GM21825 (cell line): ENCODE measurements at regions not wholly inside any gene's neighbourhood (a gene's known extent, or its start where the extent isn't known, plus 50 kb on each side); places are given as distances from the start of the nearest gene placed in this dataset.
"Not testable (repeated sequence)": the region's sequence is repeated elsewhere in the genome, so short reads cannot be mapped to it uniquely, and the experiment has no call there.

ENCODE experiments used
- ATAC-seq: cut with Tn5 transposase; IDR thresholded peaks from one replicate; pipeline ENCODE4 v1.9.1; 2021; ENCODE audit warnings: mild to moderate bottlenecking, moderate library complexity; ENCODE audit not compliant: unreplicated experiment

- ATAC-seq = no peak
Measured at GRCh38 chr10:52966904-52967303, 194.3 kb upstream of the MBL2 start.

- peak; percentile 99 for ATAC-seq
Measured at GRCh38 chr10:52965938-52966401, 193.4 kb upstream of the MBL2 start.

GRCh38 chr10:52965509-52965908, 192.9 kb upstream of the MBL2 start:
- ATAC-seq = no peak

- no peak for ATAC-seq
Measured at GRCh38 chr10:52961323-52961722, 188.7 kb upstream of the MBL2 start.

GRCh38 chr10:52959810-52960209, 187.2 kb upstream of the MBL2 start:
- ATAC-seq = no peak

- ATAC-seq = no peak
Measured at GRCh38 chr10:52956861-52957260, 184.3 kb upstream of the MBL2 start.

- ATAC-seq = no peak
Measured at GRCh38 chr10:52956461-52956860, 183.9 kb upstream of the MBL2 start.

GRCh38 chr10:52955337-52955736, 182.8 kb upstream of the MBL2 start:
- ATAC-seq = no peak

- no peak for ATAC-seq
Measured at GRCh38 chr10:52954407-52954806, 181.8 kb upstream of the MBL2 start.

GRCh38 chr10:52952391-52953055, 179.9 kb upstream of the MBL2 start:
- no peak for ATAC-seq

GRCh38 chr10:52951824-52952223, 179.2 kb upstream of the MBL2 start:
- ATAC-seq = peak; percentile 93

GRCh38 chr10:52950578-52950977, 178.0 kb upstream of the MBL2 start:
- ATAC-seq = no peak

GRCh38 chr10:52949899-52950298, 177.3 kb upstream of the MBL2 start:
- ATAC-seq = no peak

- ATAC-seq = no peak
Measured at GRCh38 chr10:52946486-52946885, 173.9 kb upstream of the MBL2 start.

GRCh38 chr10:52945521-52945920, 172.9 kb upstream of the MBL2 start:
- ATAC-seq = not testable (repeated sequence)

- ATAC-seq = no peak
Measured at GRCh38 chr10:52940921-52941320, 168.3 kb upstream of the MBL2 start.

- no peak for ATAC-seq
Measured at GRCh38 chr10:52939894-52940293, 167.3 kb upstream of the MBL2 start.

- no peak for ATAC-seq
Measured at GRCh38 chr10:52933748-52934147, 161.2 kb upstream of the MBL2 start.

- no peak for ATAC-seq
Measured at GRCh38 chr10:52927678-52928077, 155.1 kb upstream of the MBL2 start.

GRCh38 chr10:52923520-52923919, 150.9 kb upstream of the MBL2 start:
- no peak for ATAC-seq

GRCh38 chr10:52918714-52919305, 146.2 kb upstream of the MBL2 start:
- no peak for ATAC-seq

GRCh38 chr10:52915391-52915790, 142.8 kb upstream of the MBL2 start:
- no peak for ATAC-seq

GRCh38 chr10:52911163-52911562, 138.6 kb upstream of the MBL2 start:
- ATAC-seq = no peak
